HL-60/S4 treated with retinoic acid at 250 ng/mL for 4 days and 3 days (cell line): ENCODE measurements at regions not wholly inside any gene's neighbourhood (a gene's known extent, or its start where the extent isn't known, plus 50 kb on each side); places are given as distances from the start of the nearest gene placed in this dataset.

Source experiments
- in situ Hi-C: fragments of 300-500 bp; cut with MboI; formaldehyde crosslinking; loops from 2 replicates; pipeline ENCODE4 v1.7.0; 2022; ENCODE audit warnings: low sequenced_read_pairs

DNA sequence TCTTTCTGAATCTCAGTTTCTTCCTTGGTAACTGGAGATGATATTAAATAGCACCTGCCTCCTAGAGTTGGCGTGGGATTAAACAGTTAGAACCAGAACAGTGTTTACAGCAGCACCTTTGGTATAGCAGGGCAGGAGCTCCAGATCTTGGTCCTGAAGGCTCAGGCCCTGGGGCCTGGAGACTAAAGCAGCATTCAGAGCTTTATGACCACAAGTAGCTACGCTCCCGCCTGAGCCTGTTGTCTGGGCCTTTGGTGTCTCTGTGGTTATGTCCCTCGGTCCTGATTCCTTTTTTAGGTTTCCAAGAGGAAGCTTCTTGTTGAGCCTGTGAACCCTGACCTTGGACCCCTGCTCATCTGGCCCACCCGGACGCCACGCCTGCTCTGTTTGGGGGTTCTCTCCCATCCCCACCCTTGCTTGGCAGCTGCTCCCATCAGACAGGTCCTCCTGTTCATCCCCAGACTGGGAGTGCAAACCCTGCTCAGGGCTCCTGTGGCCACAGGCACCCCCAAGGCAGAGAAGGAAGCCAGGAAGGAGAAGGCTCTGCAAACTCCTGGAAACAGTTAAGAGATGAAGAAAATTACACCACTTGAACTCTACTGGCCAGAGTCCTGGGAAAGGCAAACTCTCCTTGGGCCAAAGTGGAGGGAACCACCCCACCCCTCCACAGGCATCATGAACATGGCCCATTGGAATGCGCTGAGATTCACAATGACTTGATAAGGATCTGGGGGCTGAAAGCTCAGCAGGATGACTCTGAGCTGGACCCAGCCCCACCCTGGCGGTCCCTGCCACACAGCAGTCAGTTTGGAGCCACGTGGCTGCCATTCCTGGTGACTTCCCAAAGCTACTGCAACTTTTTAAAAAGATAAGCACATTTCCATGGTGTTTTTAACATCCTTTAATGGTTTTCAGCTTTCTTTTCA is 50.1 kb upstream of the TMEM72 start:
- in situ Hi-C loops = loop anchor here (25.0 kb wide), 1 partner anchor 1174 kb away; no protein-coding TSS in a partner anchor
